ENCODE measurements at regions not wholly inside any gene's neighbourhood (a gene's known extent, or its start where the extent isn't known, plus 50 kb on each side); places are given as distances from the start of the nearest gene placed in this dataset.
"Not testable (repeated sequence)": the region's sequence is repeated elsewhere in the genome, so short reads cannot be mapped to it uniquely, and the experiment has no call there.

GRCh38 chr3:198151867-198152266 is 191.8 kb downstream of the LMLN start:
- H4K5ac ChIP-seq (ENCODE audit: low read depth, low read length); POLR2A ChIA-PET (ENCODE audit: unreplicated experiment); H3K23ac ChIP-seq (ENCODE audit: low read depth, low read length); H3K18ac ChIP-seq (ENCODE audit: low read depth, low read length); H4K20me1 ChIP-seq (ENCODE audit: insufficient read depth, low read length); H3K9ac ChIP-seq (ENCODE audit: low read depth, low read length); H3K4me2 ChIP-seq (ENCODE audit: low read depth, low read length); H4K8ac ChIP-seq (ENCODE audit: low read depth in 2 of 2, low read length in 2 of 2); H3K56ac ChIP-seq (ENCODE audit: extremely low read depth, insufficient read depth, low read length); dilution Hi-C loops (cut with HindIII; ENCODE audit: low sequenced_read_pairs, unreplicated experiment); CTCF ChIA-PET; H3K79me1 ChIP-seq (ENCODE audit: low read depth in 1 of 2, low read length in 2 of 2); intact Hi-C loops (cut with micrococcal nuclease); H3K4ac ChIP-seq (ENCODE audit: low read depth, low read length); DNase-seq; H2BK20ac ChIP-seq (ENCODE audit: low read depth, low read length); ATAC-seq (ENCODE audit: low read depth); H2BK15ac ChIP-seq (ENCODE audit: low read depth, low read length); H2BK5ac ChIP-seq (ENCODE audit: low read depth, low read length, poor library complexity, severe bottlenecking); H3K27ac ChIP-seq (ENCODE audit: insufficient read depth, low read length); H3K4me1 ChIP-seq (ENCODE audit: control insufficient read depth, insufficient read depth, low read length); BruUV-seq (replicated peaks); H3K36me3 ChIP-seq (ENCODE audit: control insufficient read depth, insufficient read depth, low read length); H3K4me3 ChIP-seq (ENCODE audit: insufficient read depth, low read depth, low read length); H2BK120ac ChIP-seq (ENCODE audit: low read depth, low read length); H3K9me3 ChIP-seq (ENCODE audit: control insufficient read depth, insufficient read depth, low read length); in situ Hi-C loops (cut with MboI; ENCODE audit: low sequenced_read_pairs); H3K9me1 ChIP-seq (ENCODE audit: insufficient read depth, low read length); H2AK5ac ChIP-seq (ENCODE audit: low read depth, low read length); H3K27me3 ChIP-seq (ENCODE audit: control insufficient read depth, insufficient read depth, low read length); H4K91ac ChIP-seq (ENCODE audit: insufficient read depth, low read depth, low read length); H2AK9ac ChIP-seq (replicated peaks; ENCODE audit: low read depth, low read length, poor library complexity); H2AFZ ChIP-seq (replicated peaks; ENCODE audit: low read length, poor library complexity); H3K14ac ChIP-seq (replicated peaks; ENCODE audit: low read depth, low read length): not testable (repeated sequence)
- WGBS, 2 experiments (ENCODE audit: extremely low coverage in 2 of 2, insufficient read length in 1 of 2): no CpG with 5 or more reads among the region's 4 CpGs

- H3K4me2 ChIP-seq (ENCODE audit: low read depth, low read length); H3K56ac ChIP-seq (ENCODE audit: extremely low read depth, insufficient read depth, low read length); H3K14ac ChIP-seq (replicated peaks; ENCODE audit: low read depth, low read length); H2BK15ac ChIP-seq (ENCODE audit: low read depth, low read length); H3K4me1 ChIP-seq (ENCODE audit: control insufficient read depth, insufficient read depth, low read length); H2BK5ac ChIP-seq (ENCODE audit: low read depth, low read length, poor library complexity, severe bottlenecking); H2AK5ac ChIP-seq (ENCODE audit: low read depth, low read length); dilution Hi-C loops (cut with HindIII; ENCODE audit: low sequenced_read_pairs, unreplicated experiment); H3K18ac ChIP-seq (ENCODE audit: low read depth, low read length); H3K27me3 ChIP-seq (ENCODE audit: control insufficient read depth, insufficient read depth, low read length); H3K9ac ChIP-seq (ENCODE audit: low read depth, low read length); H2BK20ac ChIP-seq (ENCODE audit: low read depth, low read length); H3K23ac ChIP-seq (ENCODE audit: low read depth, low read length); H3K4ac ChIP-seq (ENCODE audit: low read depth, low read length); H2BK120ac ChIP-seq (ENCODE audit: low read depth, low read length); H3K27ac ChIP-seq (ENCODE audit: insufficient read depth, low read length); ATAC-seq (ENCODE audit: low read depth); H3K9me3 ChIP-seq (ENCODE audit: control insufficient read depth, insufficient read depth, low read length); intact Hi-C loops (cut with micrococcal nuclease); CTCF ChIA-PET; H3K79me1 ChIP-seq (ENCODE audit: low read depth in 1 of 2, low read length in 2 of 2); POLR2A ChIA-PET (ENCODE audit: unreplicated experiment); H4K91ac ChIP-seq (ENCODE audit: insufficient read depth, low read depth, low read length); H3K36me3 ChIP-seq (ENCODE audit: control insufficient read depth, insufficient read depth, low read length); H3K9me1 ChIP-seq (ENCODE audit: insufficient read depth, low read length); H4K8ac ChIP-seq (ENCODE audit: low read depth in 2 of 2, low read length in 2 of 2); H2AK9ac ChIP-seq (replicated peaks; ENCODE audit: low read depth, low read length, poor library complexity); DNase-seq; H3K4me3 ChIP-seq (ENCODE audit: insufficient read depth, low read depth, low read length); in situ Hi-C loops (cut with MboI; ENCODE audit: low sequenced_read_pairs); H2AFZ ChIP-seq (replicated peaks; ENCODE audit: low read length, poor library complexity); H4K5ac ChIP-seq (ENCODE audit: low read depth, low read length); BruUV-seq (replicated peaks); H4K20me1 ChIP-seq (ENCODE audit: insufficient read depth, low read length): not testable (repeated sequence)
- no CpG with 5 or more reads among the region's 7 CpGs for WGBS, 2 experiments (ENCODE audit: extremely low coverage in 2 of 2, insufficient read length in 1 of 2)
These were observed 195.8 kb downstream of the LMLN start for GRCh38 chr3:198155771-198156170.
